HPDE6-E6E7 (cell line): ENCODE measurements at regions not wholly inside any gene's neighbourhood (a gene's known extent, or its start where the extent isn't known, plus 50 kb on each side); places are given as distances from the start of the nearest gene placed in this dataset.

Source experiments
- DNase-seq: peaks from one replicate; pipeline ENCODE4 v3.0.0; 2011; ENCODE audit warnings: missing footprints; ENCODE audit errors: extremely low spot score

- no peak for DNase-seq
Observed at GRCh38 chrX:9148615-9149399, 114.9 kb upstream of the FAM9B start.

- DNase-seq = no peak
Observed at GRCh38 chrX:9149501-9150245, 115.7 kb upstream of the FAM9B start.

GRCh38 chrX:9151772-9152307 lies 117.9 kb upstream of the FAM9B start:
- no peak for DNase-seq

- DNase-seq = no peak
Observed at GRCh38 chrX:9153300-9153699, 119.4 kb upstream of the FAM9B start.

GRCh38 chrX:9158611-9159010 lies 124.7 kb upstream of the FAM9B start:
- no peak for DNase-seq

GRCh38 chrX:9160698-9161329 lies 126.9 kb upstream of the FAM9B start:
- DNase-seq = no peak

GRCh38 chrX:9162698-9163097 lies 128.8 kb upstream of the FAM9B start:
- DNase-seq = no peak

GRCh38 chrX:9163214-9163709 lies 129.3 kb upstream of the FAM9B start:
- DNase-seq = no peak

GRCh38 chrX:9164086-9164485 lies 130.2 kb upstream of the FAM9B start:
- no peak for DNase-seq

- DNase-seq = no peak
Observed at GRCh38 chrX:9164533-9165426, 130.9 kb upstream of the FAM9B start.

- no peak for DNase-seq
Observed at GRCh38 chrX:9166584-9166944, 132.6 kb upstream of the FAM9B start.

GRCh38 chrX:9171841-9172463 lies 138.0 kb upstream of the FAM9B start:
- DNase-seq = no peak

- DNase-seq = no peak
Observed at GRCh38 chrX:9172464-9172850, 138.5 kb upstream of the FAM9B start.

GRCh38 chrX:9180623-9181022 lies 146.7 kb upstream of the FAM9B start:
- DNase-seq = no peak

- no peak for DNase-seq
Observed at GRCh38 chrX:9182041-9182440, 148.1 kb upstream of the FAM9B start.

GRCh38 chrX:9183481-9183880 lies 149.6 kb upstream of the FAM9B start:
- no peak for DNase-seq

GRCh38 chrX:9184211-9184610 lies 150.3 kb upstream of the FAM9B start:
- no peak for DNase-seq

GRCh38 chrX:9188117-9188516 lies 154.2 kb upstream of the FAM9B start:
- no peak for DNase-seq

GRCh38 chrX:9189286-9189685 lies 155.4 kb upstream of the FAM9B start:
- no peak for DNase-seq

- DNase-seq = no peak
Observed at GRCh38 chrX:9191392-9191791, 157.5 kb upstream of the FAM9B start.
